HUDEP-2 (cell line): ENCODE measurements at regions not wholly inside any gene's neighbourhood (a gene's known extent, or its start where the extent isn't known, plus 50 kb on each side); places are given as distances from the start of the nearest gene placed in this dataset.
"Not testable (repeated sequence)": the region's sequence is repeated elsewhere in the genome, so short reads cannot be mapped to it uniquely, and the experiment has no call there.

ENCODE experiments used
- DNase-seq, 76 experiments: peaks; one replicate each; lab custom pipeline; 2025; ENCODE audit not compliant: unreplicated experiment in 76 of 76; lab: John Stamatoyannopoulos, UW

GRCh38 chr4:13921805-13922204 is 294.3 kb upstream of the BOD1L1 start:
- no peak for DNase-seq

- DNase-seq, result no peak
These were observed 294.9 kb upstream of the BOD1L1 start for GRCh38 chr4:13922459-13922858.

- no peak for DNase-seq
These were observed 295.5 kb upstream of the BOD1L1 start for GRCh38 chr4:13922873-13923645.

- not testable (repeated sequence) for DNase-seq
These were observed 297.4 kb upstream of the BOD1L1 start for GRCh38 chr4:13924900-13925299.

GRCh38 chr4:13928214-13928613 is 300.7 kb upstream of the BOD1L1 start:
- DNase-seq, result no peak

GRCh38 chr4:13930155-13930554 is 302.6 kb upstream of the BOD1L1 start:
- DNase-seq, result no peak

GRCh38 chr4:13933191-13933590 is 305.7 kb upstream of the BOD1L1 start:
- no peak for DNase-seq

GRCh38 chr4:13938299-13938698 is 310.8 kb upstream of the BOD1L1 start:
- DNase-seq, result no peak

GRCh38 chr4:13940921-13941320 is 313.4 kb upstream of the BOD1L1 start:
- DNase-seq, result no peak

GRCh38 chr4:13942977-13943376 is 315.5 kb upstream of the BOD1L1 start:
- DNase-seq, result no peak

- DNase-seq, result no peak
These were observed 316.6 kb upstream of the BOD1L1 start for GRCh38 chr4:13944095-13944511.

GRCh38 chr4:13947921-13948320 is 320.4 kb upstream of the BOD1L1 start:
- DNase-seq, result no peak

GRCh38 chr4:13950491-13950890 is 323.0 kb upstream of the BOD1L1 start:
- no peak for DNase-seq

- DNase-seq, result no peak
These were observed 325.6 kb upstream of the BOD1L1 start for GRCh38 chr4:13953083-13953482.

GRCh38 chr4:13955551-13955950 is 328.0 kb upstream of the BOD1L1 start:
- no peak for DNase-seq

- DNase-seq, result no peak
These were observed 329.4 kb upstream of the BOD1L1 start for GRCh38 chr4:13956947-13957346.

GRCh38 chr4:13957871-13958270 is 330.3 kb upstream of the BOD1L1 start:
- no peak for DNase-seq

GRCh38 chr4:13963601-13964000 is 336.1 kb upstream of the BOD1L1 start:
- no peak for DNase-seq

- no peak for DNase-seq
These were observed 339.0 kb upstream of the BOD1L1 start for GRCh38 chr4:13966231-13967195.

- no peak for DNase-seq
These were observed 341.2 kb upstream of the BOD1L1 start for GRCh38 chr4:13968723-13969122.

- no peak for DNase-seq
These were observed 342.8 kb upstream of the BOD1L1 start for GRCh38 chr4:13970349-13970748.

- peak in 2 of 76 experiments; percentile 2 to 8 for DNase-seq
These were observed 350.2 kb upstream of the BOD1L1 start for GRCh38 chr4:13977746-13978145.
